ENCODE measurements at regions not wholly inside any gene's neighbourhood (a gene's known extent, or its start where the extent isn't known, plus 50 kb on each side); places are given as distances from the start of the nearest gene placed in this dataset.
"Not testable (repeated sequence)": the region's sequence is repeated elsewhere in the genome, so short reads cannot be mapped to it uniquely, and the experiment has no call there.

DNA sequence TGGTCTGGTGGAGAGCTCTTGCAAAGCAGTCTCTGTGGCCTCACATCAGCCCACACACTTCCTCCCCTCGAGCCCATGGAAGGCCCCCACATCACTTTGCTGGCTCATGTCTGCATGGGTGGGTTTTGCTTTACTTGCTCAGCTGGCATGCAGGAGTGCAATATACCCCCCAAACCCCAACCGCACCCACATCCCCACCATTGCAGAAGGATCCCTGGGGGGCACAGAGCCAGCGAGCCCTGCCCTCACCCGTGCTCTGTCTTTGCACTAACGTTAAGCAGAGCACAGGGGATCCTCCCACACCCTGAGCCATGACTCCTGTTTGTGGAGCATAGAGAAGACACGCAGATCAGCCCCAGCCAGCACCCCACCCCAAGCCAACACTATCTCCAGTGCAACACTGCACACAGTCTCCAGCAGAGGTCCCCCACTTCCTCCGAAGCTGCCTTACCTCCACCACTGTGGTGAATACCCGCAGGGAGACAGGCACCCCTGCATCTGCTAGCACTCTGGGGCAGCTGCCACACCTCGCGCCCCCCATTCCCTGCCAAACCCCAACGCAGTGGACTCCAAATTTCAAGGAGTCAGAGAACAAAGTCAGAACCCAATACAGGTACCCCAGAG, 177.8 kb upstream of the RGPD4 start:
- ATAC-seq: no peak

DNA sequence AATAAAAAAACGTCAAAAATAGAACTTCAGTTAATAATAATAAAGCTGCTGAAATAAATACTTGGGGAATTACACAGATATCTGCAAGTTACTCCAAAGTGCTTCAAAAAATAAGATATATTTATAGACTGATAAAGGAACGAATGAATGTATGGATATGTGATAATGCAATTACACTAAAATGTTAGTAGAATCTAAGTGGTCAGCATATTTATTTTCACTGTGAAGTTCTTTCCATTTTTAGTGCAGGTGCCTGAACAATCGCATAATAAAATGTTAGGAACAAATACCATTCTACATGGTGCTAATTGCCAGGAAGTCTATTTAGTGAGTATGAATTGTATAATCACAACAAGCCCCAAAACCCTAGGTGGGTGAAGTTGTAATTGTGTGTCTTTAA, 169.6 kb upstream of the RGPD4 start:
- no peak for ATAC-seq

DNA sequence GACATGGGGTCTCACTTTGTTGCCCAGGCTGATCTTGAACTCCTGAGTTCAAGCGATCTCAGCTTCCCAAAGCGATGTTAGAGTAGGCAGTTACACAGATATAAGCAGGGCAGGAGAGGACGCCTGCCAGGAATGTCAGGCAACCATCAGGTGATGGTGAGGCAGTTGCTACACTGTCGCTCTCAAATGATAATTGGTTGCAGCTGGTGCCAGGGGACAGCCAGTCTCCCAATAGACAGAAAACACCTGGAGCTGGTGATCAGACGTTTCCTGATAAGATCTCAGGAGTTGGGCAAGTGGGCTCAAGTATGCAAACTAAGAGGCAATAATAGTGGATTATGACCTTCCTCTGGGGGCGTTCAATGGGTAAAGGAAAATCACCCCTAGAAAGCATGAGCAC, 163.1 kb upstream of the RGPD4 start:
- no peak for ATAC-seq

DNA sequence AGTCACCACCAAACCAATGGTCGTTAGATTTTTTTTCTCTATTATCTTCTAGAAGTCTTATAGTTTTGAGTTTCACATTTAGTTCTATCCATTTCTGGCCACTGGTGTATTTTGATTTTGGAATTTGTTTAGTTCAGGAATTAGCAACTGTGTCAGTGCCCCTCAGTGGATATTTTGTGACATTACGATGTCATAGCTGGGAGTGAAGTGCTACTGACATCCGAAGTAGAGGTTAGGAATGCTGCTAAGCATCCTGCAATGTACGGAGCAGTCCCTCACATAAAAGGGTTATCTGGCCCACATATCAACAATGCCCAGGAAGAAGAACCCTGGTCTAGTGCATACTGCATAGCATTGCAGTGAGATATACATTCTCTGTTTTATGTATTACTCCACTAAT, 157.4 kb upstream of the RGPD4 start:
- ATAC-seq: peak; percentile 32

DNA sequence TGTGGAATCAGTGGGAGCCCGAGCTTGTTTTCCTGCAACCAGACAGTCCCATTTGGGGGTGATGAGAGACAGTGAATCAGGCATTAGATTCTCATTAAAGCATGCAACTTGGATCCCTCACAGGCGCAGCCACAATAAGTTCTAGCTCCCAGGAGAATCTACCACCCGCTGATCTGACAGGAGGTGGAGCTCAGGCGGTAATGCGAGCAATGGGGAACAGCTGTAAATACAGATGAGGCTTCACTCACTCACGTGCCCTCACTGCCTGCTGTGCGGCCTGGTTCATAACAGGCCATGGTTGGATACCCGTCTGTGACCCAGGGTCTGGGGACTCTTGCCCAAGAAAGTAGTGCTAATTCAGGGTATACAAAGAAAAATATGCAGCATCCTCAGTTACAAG, 144.8 kb upstream of the RGPD4 start:
- ATAC-seq: no peak

DNA sequence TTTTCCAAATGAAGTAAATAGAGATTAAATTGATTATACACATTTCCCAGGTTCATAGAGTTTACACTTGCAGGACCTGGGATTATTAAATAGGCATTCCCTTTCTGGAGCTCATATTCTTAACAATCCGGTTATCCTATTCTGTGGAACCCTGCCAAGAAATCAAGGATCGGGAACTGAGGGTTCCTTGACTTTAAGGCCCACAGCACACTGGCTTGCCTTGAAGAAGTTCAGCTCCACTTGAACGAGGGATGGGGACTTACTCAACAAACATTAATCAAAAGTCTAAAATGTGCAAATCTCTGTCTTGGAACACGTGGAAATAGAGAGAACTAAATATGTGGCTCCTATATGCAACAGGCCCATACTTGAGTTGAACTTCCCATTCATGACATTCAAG, 142.3 kb upstream of the RGPD4 start:
- no peak for ATAC-seq

DNA sequence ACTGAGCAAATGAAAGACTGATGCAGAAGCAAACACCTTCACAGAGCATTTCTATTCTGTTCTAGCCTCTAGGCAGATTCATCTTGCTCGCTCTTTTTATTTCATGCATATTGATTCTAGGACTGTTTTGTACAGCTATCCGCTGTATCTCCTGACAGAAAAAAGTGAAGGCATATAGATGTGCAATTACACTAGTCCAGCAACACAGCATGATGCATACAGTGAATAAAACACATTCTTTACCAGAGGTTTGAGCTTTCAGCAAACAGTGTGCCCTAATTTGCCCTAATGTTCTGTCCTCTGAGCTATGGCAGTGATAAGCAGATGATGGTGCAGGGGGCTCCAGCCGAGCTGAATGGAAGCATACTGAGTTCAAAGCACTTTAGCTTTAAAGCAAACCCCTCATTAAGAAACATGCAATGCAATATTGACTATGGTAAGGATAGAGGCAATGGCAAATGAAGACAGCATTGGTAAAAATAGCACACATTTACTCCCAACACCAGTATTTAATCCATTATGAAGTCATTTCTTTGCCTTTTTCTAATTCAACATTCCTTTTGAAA, 141.2 kb upstream of the RGPD4 start:
- ATAC-seq: no peak

DNA sequence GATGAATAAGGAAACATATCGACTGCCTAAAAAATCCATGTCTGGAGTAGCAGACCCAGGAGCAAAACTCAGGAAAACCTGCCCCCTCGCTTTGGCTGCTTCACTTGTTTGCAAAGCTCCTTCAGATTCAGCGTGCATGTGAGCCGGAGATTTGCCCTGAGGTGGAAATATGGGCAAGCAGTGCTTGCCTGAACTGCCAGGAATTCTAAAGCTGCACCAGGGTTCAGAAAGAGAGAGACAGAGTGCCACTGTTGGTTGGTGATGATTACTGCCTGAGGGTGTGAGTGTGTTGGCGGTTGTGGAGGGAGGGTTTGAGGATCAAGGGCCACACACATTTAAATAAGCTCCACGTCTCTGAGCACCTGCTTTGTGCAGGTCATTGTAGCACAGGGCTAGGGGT, 139.6 kb upstream of the RGPD4 start:
- no peak for ATAC-seq

DNA sequence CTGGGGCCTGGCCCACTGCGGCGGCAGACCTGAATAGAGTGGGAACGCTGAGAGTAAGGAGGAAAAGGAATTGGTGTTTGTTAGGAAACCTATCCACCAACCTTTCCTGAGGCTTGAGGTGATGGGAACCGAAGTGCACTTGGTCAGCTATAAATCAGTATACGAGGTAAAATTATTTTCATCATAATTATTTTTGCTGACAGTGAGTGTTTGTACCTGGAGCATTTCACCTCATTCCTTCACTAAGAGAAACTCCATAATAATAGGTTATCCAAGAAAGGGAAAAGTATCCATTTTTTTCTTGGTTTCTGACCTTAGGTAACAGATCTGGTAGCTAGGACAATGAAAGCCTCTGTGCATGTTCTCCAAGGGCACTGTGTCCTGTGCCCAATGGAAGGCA, 138.6 kb upstream of the RGPD4 start:
- no peak for ATAC-seq

DNA sequence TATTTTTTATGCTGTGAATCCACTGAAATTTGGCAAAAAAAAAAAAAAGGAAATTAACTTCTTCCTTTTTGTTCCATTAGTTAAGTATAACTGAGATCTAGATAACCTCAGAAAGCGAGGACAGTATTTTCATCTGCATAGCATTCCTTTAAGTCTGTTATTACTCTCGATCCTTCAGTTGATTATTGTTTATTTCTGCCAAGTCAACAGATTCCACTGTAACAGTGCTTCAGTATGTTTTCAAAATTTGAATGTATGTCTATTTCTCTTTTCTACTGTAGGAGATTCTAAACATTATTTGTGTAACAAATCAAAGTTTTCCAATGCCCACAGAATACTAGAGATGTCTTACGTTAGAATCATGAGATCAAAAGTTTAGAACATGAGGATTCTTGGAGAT, 133.1 kb upstream of the RGPD4 start:
- no peak for ATAC-seq

DNA sequence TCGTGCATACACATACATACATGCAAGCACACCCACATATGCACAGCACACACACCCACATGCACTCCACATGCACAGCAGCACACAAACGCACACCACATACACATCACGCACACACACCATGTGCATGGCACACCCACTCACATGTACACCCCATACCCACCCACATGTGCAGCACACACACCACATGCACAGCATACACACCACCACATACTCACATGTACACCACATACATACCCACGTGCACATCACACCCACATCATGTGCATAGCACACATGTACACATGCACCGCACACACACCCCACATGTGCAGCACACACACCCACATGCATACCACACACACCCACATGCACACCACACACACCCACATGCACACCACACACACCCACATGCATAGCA, 132.0 kb upstream of the RGPD4 start:
- no peak for ATAC-seq

DNA sequence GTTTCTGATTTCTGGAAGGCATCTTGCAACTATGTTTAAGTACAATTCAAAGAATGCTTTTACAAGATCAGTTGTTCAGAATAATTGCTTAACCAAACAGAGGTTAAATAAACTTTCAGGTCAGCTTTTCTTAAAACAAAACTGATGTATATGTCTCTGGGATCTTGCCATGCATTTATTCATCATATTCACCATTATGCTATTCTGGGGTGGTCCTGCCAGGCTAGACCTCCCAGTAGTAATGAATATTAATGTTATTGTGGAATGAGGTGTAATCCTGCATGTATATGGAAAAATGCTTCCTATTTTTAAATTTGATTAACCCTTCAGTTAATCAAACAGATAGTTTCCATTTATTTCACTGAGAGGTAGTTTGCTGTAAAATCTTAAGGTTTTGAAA, 129.3 kb upstream of the RGPD4 start:
- no peak for ATAC-seq

DNA sequence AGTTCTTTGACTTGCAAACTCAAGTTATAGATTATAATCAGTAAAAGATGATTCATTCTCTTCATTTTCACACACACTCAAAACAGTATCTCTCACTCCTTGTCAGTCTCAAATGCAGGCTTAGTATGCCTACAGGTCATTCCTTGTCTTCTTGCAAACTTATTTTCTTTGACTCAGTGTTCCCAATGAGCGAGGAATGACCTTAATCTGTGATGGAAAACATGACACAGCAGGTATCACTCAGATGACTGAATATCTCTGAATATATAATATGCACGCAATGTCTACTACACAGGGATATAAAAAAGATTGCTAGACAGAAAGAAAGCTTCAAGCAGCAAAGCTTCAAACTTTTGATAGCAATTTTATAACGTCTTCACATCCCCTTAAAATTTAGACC, 127.8 kb upstream of the RGPD4 start:
- ATAC-seq: no peak

DNA sequence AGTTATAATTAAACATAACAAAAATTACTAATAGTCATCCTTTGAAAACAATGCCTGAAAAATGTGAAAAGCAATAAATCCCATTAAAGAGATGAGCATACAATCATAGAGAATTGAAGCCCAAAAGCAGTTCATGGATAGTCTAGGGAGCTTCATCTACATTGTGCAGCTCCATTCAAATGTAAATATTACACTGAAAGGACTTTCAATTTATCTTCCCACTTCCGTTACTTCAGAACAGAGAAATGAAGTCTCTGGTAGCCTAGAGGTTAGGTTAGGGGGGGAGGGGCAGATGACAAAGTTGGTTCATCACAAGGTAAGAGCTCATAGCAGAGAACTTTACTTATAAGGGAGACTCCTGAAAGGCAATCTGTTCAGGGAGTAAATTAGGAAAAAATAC, 126.6 kb upstream of the RGPD4 start:
- no peak for ATAC-seq

DNA sequence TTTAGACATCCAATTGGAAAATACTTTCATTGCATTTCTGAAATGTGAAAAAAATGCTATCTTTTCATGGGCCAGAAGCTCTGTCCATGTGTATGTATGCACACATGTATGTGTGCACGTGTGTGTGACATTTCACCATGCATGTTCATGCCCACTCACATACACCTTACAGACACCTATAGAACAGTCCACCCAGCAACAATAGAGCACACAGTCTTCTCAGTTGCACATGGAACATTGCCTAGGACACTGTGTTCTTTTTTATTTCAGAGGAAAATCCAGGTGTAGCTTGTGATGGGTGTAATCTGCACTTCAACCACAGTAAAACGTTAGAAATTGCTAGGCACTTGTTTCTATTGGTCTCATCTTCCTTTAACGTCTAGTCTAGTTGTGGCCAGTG, 114.8 kb upstream of the RGPD4 start:
- ATAC-seq: no peak

DNA sequence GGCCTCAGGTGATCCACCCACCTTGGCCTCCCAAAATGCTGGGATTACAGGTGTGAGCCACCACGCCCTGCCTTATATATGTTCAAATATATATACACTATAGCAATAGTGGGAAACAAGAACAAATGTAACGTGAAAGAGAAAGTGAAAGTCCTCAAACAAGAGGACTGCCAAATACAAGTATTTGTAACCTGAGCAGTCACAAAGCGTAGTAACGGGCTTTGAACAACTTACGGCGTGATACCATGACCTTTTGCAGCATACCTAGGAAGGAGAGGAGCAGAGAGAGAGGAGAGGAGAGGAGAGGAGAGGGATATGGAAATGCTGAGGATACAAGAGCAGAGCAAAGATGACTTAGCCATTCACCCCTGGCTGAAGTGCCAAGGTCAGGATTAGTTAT, 113.8 kb upstream of the RGPD4 start:
- no peak for ATAC-seq

DNA sequence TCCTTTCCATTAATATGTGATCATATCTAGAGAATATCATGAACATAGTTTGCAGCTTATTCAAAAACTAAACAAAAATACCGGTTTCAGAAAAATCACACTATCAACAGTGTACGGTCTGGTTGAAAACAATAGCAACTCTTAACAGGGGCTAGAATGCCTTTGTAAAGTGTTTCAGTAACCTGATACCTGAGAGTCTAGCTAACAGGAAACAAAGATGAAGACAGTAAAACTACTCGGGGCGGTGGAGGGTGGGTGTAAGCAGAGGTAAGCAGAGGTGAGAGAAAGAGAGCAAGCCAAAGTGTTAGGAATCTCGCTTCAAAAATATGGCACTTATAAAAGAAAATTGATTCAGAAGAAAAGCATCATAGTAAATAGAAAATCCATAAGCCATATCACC, 109.0 kb upstream of the RGPD4 start:
- no peak for ATAC-seq

DNA sequence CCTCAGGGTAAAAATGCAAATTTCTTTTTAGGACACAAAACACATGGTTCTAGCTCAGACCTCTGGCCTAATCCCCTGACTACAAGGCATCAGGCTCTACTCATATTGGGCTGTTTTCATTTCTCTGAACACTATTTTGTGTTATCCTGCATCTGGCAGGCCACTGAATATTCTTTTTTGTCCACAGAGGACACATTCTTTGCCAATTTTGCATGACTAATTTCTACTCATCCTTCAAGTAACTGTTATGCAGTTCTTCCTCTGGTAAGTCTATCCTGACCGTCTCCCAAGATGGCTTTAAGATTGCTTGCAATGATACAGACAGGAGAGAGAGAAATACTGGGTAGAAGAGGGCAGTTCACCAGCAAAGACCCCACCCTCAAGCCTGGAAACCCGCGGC, 107.6 kb upstream of the RGPD4 start:
- no peak for ATAC-seq

DNA sequence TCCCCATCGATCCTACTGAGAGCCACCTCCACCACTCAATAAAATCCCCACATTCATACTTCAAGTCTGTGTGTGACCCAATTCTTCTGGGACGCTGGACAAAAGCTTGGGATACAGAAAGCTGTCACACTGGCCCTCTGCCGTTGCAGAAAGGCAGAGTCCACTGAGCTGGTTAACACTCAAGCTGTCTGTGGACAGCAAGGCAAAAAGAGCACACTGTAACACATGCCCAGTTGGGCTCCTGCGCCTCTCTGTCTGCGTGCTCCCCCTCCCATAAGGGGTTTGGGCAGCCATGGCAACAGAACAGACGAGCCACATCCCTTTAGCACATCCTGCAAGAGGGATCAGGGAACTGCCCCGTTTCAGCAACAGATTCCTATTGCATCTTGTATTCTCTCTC, 106.9 kb upstream of the RGPD4 start:
- no peak for ATAC-seq

DNA sequence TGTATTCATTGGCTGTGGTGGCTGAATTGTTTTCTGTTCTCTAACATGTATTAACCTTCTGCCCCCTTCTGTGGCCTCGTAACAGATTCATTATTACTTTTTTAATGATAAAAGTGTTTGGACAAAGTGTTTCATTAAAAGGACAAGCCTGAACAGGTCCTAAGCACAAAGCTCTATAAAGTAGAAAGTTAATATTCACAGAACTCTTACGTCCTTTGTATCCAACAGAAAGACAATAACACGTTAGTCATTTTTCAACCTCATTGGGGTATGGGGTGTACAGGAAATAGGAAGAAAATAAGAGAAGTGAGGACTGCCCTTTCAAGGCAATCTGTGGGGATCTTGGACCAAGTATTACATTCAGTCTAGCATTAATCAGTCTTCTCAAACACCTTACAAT, 105.5 kb upstream of the RGPD4 start:
- ATAC-seq: no peak

DNA sequence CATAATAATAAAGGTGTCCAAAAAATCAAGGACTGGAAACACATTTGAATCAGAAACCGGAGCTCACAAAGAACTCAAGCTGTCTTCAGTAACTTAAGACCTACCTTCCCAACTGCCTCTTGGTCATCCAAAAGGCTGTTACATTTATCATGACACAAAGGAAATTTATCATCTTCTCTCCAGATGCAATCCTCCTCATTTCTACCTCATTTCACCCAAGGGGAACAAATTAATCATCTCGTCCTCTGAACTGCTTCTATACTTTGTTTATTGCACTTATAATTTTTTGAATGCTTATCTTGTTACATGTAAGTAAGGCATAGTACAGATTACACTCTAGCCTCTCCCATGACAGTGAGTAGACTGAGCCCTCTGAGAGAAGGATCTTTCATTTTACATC, 105.1 kb upstream of the RGPD4 start:
- ATAC-seq: no peak

DNA sequence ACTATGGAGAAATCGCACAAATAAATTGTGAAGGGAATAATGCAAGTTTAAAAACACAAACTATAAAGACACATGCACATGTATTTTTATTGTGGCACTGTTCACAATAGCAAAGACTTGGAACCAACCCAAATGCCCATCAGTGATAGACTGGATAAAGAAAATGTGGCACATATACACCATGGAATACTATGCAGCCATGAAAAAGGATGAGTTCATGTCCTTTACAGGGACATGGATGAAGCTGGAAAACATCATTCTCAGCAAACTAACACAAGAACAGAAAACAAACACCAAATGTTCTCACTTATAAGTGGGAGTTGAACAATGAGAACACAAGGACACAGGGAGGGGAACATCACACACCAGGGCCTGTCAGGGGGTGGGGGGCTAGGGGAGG, 100.9 kb upstream of the RGPD4 start:
- not testable (repeated sequence) for ATAC-seq

DNA sequence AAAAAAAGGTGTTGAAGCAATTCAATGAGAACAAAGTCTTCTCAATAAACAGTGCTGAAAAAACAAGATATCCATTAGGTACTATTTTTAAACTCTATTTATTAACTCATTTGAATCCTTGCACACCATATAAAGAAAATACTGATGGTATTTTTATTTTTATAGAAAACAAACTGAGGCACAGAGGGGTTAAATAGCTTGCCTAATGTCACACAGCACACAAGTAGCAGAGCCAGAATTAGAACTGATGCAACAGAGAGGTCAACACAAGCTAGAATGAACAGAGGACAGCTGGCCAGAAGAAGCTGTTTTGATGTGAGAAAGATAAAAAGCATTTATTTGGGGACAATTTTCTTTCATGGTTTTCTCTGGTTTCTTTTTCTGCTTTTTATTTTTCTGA, 99.4 kb upstream of the RGPD4 start:
- ATAC-seq: no peak

DNA sequence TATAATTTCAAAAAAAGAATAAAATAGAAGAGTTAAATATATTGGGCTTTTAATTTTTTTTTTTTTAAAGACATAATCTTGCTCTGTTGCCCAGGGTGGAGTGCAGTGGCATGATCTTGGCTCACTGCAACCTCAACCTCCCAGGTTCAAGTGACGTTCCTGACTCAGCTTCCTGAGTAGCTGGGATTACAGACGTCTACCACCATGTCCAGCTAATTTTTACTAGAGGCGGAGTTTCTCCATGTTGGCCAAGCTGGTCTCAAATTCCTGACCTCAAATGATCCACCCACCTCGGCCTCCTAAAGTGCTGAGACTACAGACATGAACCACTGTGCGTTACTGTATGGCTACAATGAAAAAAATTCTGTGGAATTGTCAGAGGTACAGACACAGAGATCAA, 98.1 kb upstream of the RGPD4 start:
- no peak for ATAC-seq

DNA sequence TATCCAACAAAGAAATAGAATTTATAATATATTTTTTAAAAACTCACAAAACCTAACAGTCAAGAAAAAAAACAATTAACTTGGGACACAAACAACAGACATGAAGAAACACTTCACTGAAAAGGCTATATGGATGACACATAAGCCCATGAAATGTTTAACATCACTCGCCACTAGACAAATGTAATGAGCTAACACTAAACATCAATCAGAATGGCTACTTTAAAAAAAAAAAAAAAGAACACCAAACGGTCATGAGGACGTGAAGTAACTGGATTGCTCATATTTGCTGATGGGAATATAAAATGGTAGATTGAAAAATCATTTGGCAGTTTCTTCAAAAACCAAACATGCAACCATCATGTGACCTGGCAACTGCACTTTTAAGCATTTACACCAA, 97.3 kb upstream of the RGPD4 start:
- no peak for ATAC-seq
